HK-2 (cell line): ENCODE measurements at regions not wholly inside any gene's neighbourhood (a gene's known extent, or its start where the extent isn't known, plus 50 kb on each side); places are given as distances from the start of the nearest gene placed in this dataset.

Source experiments
- DNase-seq: peaks from one replicate; pipeline ENCODE4 v3.0.0-alpha.2; 2018; ENCODE audit not compliant: unreplicated experiment

- no peak for DNase-seq
Measured at GRCh38 chr13:80465321-80465720, 124.4 kb upstream of the SPRY2 start.

DNA sequence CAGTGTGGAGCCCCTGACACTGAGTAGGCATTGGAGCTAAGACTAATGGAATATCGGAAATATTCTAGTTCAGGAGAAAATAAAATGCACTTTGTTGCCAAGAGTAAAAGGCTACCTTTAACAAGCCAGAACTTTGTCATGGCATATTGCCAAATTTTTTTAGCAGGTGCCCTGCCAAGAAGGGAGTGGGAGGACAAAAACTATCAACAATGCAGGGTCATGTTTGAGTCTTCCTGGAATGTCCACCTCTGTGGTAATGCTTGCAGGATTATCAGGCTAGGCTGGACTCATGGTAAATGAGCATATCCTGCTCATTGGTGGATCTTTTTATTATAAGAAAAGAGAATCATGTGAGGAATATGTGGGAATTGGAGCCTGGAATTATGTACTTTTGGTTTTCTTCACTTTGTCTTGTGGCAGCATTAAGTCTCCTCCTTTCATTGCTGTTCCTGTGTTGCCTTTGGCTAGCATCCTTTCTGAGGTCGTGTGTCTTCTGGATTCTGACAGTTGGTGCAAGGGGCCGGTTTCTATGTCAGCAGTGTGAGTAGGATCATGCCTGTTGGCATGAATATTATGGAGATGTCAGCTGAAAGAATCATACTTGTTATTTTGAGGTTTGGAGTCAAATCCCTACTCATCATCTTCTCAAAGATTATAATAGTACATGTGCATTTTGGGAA, 122.9 kb upstream of the SPRY2 start:
- no peak for DNase-seq

- no peak for DNase-seq
Measured at GRCh38 chr13:80462567-80462966, 121.6 kb upstream of the SPRY2 start.

DNA sequence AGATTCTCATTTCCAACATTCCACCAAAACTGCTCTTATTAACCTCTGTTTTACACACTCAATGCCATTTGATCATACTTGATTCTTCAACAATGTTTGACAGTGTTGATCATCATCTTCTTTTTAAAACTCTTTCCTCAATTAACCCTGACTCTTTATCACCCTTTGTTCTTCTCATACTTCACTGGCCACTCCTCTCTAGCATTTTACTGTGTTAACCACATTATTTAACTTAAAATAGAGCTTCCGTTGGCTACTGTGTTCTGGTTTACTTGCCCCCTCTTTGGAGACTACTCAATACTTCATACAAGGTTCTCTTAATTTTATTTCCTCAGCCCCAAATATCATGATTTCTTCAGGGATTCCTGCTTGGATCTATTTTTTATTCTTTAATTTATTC, 121.1 kb upstream of the SPRY2 start:
- DNase-seq = no peak

GRCh38 chr13:80458543-80458942, 117.6 kb upstream of the SPRY2 start:
- no peak for DNase-seq

GRCh38 chr13:80454245-80454644, 113.3 kb upstream of the SPRY2 start:
- no peak for DNase-seq

DNA sequence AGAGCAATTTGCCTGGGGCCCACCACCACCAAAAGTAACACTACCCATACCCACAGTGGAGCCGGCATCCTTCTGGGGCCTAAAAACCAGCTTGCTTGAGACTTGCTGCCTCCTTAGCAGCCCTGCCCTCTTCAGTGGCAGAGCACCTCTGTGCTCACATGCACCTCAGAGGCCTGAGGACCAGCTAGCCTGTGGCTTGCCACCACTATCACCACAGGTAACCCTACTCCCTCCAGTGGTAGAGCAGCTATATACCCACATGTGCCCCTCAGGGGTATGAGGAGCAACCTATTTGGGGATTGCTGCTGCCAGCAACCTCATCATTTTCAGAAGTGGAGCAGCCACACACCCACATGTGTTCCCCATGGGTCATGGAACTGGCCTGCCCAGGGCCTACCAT, 111.4 kb upstream of the SPRY2 start:
- no peak for DNase-seq

DNA sequence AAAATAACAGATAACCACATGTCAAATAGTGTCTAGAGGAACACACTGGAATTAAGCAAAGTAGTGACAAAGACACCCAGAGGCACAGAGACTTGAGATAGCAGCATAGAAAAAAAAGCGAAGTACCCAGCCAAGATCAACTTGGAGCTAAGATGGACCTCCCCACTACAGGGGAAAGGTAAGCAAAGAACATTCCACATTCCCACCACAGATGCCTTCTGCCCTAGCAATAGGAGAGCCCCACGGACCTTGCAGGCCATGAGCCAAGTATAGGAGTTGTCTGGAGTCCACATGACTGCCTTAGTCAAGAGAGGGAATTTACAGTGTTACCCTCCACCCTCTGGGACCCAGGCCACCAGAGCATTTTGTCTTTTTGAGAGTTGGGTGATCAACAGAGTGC, 110.7 kb upstream of the SPRY2 start:
- no peak for DNase-seq

GRCh38 chr13:80450386-80450785, 109.5 kb upstream of the SPRY2 start:
- DNase-seq = no peak

DNA sequence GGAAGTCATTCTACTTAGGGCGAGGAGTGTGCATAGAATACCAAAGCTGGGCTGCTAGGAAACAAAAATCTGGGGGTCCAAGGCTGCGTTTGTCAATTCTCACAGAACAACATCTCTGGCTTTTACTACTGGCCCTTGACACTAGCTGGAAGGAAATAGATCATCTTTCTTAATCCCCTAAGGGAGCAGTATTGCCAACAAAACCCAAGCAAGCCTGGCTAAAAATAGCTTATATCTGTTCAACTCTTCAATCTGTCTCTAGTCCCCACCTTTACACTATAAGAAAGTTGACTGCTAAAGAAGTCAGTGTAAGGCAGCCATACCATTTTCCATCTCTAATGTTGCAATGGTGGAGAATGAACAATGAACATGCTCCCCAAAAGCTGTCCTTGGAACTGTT, 107.8 kb upstream of the SPRY2 start:
- DNase-seq = no peak

- no peak for DNase-seq
Measured at GRCh38 chr13:80447747-80448146, 106.8 kb upstream of the SPRY2 start.

DNA sequence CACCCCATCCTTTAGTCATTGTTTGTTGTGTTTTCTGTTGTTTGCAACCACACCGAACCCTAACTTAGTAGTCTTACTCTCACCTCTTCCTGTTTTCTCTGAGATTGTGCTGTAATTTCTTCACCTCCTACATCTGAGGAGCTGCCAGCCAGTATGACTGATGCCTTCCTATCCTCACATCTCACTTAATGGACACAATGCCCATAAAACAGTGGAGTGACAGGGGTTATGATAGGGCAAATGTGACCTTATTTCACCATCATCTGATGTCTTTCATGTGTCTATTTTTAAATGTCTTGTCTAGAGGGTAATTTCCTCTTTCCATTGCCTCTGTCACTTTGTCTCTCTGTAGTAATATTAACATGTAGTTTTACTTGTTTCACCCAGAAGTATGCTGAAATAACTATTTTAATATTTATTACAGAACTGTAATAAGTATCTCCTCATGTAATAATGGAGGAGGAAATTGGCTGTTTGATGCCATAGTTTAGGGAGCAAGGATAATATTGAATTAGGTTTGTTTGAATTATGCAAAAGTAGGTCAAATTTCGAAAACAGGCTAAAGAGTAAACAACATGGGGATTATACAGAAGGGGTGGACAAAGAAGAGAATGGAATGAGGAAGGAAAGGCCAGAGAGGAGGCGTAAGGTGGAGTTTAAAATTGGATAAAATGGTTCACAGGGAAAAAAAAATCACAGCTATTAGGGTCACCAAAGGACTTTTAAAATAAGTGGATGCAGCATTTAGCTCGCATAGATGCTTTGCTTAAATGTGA, 103.5 kb upstream of the SPRY2 start:
- DNase-seq = no peak

GRCh38 chr13:80442609-80443008, 101.7 kb upstream of the SPRY2 start:
- DNase-seq = no peak

GRCh38 chr13:80441968-80442367, 101.0 kb upstream of the SPRY2 start:
- no peak for DNase-seq

DNA sequence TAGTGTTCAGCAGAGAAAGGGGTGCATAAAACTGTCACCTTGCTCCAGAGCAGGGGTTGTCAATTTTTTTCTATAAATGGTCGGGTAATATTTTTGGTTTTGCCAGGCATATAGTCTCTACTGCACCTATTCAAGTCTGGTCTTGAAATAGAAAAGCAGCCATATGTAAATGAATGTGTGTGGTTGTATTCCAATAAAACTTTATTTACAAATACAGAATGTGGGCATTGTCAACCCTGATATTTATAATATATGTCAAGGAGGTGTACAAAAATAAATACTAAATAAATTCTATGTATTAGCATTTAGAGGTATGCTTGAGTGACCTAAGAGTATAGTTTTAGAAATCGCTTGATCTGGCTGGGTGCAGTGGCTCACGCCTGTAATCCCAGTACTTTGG, 97.6 kb upstream of the SPRY2 start:
- no peak for DNase-seq

GRCh38 chr13:80437231-80437630, 96.3 kb upstream of the SPRY2 start:
- DNase-seq = no peak

- no peak for DNase-seq
Measured at GRCh38 chr13:80436571-80437169, 95.7 kb upstream of the SPRY2 start.

DNA sequence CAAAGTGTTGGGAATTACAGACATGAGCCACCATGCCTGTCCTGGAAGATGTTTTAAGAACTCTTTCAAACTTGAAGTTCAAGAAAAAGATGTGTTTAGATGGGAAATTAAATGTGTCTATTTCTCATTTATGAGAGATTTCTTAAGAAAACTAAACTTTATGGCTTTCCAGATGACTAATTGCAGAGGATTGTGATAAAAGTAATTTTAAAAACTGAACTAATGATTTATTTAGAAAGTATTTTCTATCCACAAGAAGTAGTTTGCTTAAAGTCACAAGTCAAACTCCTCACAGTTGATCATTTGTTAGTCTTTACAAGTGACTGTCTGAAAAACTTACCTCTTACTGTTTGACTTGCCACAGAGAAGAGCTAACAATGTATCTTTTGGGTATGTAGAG, 89.6 kb upstream of the SPRY2 start:
- DNase-seq = no peak

GRCh38 chr13:80428349-80429096, 87.6 kb upstream of the SPRY2 start:
- no peak for DNase-seq

GRCh38 chr13:80419416-80419815, 78.5 kb upstream of the SPRY2 start:
- no peak for DNase-seq

- DNase-seq = no peak
Measured at GRCh38 chr13:80413611-80414010, 72.7 kb upstream of the SPRY2 start.

- DNase-seq = no peak
Measured at GRCh38 chr13:80408270-80408669, 67.3 kb upstream of the SPRY2 start.
